ENCODE measurements at regions not wholly inside any gene's neighbourhood (a gene's known extent, or its start where the extent isn't known, plus 50 kb on each side); places are given as distances from the start of the nearest gene placed in this dataset.

DNA sequence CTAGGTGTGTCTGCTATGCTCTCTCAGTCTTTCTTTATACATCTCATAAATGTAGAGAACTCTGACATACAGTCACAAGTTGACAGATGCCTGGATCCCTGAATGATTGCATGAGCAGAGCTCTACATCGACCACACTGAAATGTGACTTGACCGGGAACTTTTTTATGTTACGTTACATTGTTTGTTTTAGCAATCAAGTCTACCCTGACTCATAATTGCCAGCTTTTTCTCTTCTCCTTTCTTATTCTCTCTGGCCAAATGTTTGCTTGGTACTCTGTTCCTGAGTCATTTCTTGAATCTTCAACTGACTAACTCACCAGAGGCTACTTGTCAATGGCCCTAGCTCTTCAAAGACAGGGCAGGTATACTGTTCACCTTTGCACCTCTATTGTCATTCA lies 213.6 kb upstream of the DTNBP1 start:
- TF ChIP-seq, protein P1, sequence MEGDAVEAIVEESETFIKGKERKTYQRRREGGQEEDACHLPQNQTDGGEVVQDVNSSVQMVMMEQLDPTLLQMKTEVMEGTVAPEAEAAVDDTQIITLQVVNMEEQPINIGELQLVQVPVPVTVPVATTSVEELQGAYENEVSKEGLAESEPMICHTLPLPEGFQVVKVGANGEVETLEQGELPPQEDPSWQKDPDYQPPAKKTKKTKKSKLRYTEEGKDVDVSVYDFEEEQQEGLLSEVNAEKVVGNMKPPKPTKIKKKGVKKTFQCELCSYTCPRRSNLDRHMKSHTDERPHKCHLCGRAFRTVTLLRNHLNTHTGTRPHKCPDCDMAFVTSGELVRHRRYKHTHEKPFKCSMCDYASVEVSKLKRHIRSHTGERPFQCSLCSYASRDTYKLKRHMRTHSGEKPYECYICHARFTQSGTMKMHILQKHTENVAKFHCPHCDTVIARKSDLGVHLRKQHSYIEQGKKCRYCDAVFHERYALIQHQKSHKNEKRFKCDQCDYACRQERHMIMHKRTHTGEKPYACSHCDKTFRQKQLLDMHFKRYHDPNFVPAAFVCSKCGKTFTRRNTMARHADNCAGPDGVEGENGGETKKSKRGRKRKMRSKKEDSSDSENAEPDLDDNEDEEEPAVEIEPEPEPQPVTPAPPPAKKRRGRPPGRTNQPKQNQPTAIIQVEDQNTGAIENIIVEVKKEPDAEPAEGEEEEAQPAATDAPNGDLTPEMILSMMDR (IDR thresholded peaks at IDR 0.05; ENCODE audit: low read depth, low read length): no peak
- in situ Hi-C loops (cut with HindIII; ENCODE audit: low sequenced_read_pairs): no loop called here
- DNase-seq (ENCODE audit: low read depth, low spot score): peak; percentile 48
- no peak overlapping the region for H3K4me3 ChIP-seq (ENCODE audit: low read depth, low read length)

DNA sequence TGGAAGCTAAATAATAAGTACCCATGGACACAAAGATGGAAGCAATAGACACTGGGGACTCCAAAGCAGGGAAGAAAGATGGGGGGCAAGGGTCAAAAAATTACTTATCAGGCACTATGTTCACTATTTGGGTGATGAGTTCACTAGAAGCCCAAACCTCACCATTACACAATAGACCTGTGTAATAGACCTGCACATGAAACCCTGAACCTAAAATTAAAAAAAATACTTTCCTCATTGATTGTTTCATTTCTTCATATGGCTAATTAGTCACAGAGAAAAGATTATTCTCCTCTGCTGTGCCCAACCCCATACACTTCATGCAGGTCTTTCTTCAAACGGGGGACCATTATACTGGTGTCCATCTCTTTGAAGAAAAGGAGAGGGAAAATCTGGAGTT lies 213.0 kb upstream of the DTNBP1 start:
- in situ Hi-C loops (cut with HindIII; ENCODE audit: low sequenced_read_pairs): no loop called here
- DNase-seq (ENCODE audit: low read depth, low spot score): no peak
- no peak overlapping the region for H3K4me3 ChIP-seq (ENCODE audit: low read depth, low read length)
- TF ChIP-seq, protein P1 (IDR thresholded peaks at IDR 0.05; ENCODE audit: low read depth, low read length): no peak

DNA sequence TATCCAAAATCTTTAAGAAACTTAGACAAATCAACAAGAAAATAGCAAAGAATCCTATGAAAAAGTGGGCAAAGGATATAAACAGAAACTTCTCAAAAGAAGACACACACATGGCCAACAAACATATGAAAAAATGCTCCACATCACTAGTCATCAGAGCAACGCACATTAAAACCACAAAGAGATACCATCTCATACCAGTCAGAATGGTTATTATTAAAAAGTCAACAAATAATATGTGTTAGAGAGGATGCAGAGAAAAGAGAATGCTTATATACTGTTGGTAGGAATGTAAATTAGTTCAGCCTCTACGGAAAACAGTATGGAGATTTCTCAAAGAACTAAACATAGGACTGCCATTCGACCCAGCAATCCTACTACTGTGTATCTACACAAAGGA lies 212.0 kb upstream of the DTNBP1 start:
- in situ Hi-C loops (cut with HindIII; ENCODE audit: low sequenced_read_pairs): no loop called here
- DNase-seq (ENCODE audit: low read depth, low spot score): peak; percentile 50
- TF ChIP-seq, protein P1 (IDR thresholded peaks at IDR 0.05; ENCODE audit: low read depth, low read length): no peak
- no peak overlapping the region for H3K4me3 ChIP-seq (ENCODE audit: low read depth, low read length)

- no peak overlapping the region for H3K4me3 ChIP-seq (ENCODE audit: low read depth, low read length)
- TF ChIP-seq, protein P1 (IDR thresholded peaks at IDR 0.05; ENCODE audit: low read depth, low read length): no peak
- no peak for DNase-seq (ENCODE audit: low read depth, low spot score)
- in situ Hi-C loops (cut with HindIII; ENCODE audit: low sequenced_read_pairs): no loop called here
Measured at GRCh38 chr6:15874326-15874725, 211.5 kb upstream of the DTNBP1 start.

GRCh38 chr6:15872241-15873103 lies 209.6 kb upstream of the DTNBP1 start:
- DNase-seq (ENCODE audit: low read depth, low spot score): peak; percentile 30
- H3K4me3 ChIP-seq (ENCODE audit: low read depth, low read length): no peak overlapping the region
- TF ChIP-seq, protein P1 (IDR thresholded peaks at IDR 0.05; ENCODE audit: low read depth, low read length): no peak
- in situ Hi-C loops (cut with HindIII; ENCODE audit: low sequenced_read_pairs): no loop called here

- in situ Hi-C loops (cut with HindIII; ENCODE audit: low sequenced_read_pairs): no loop called here
- DNase-seq (ENCODE audit: low read depth, low spot score): no peak
- H3K4me3 ChIP-seq (ENCODE audit: low read depth, low read length): no peak overlapping the region
- TF ChIP-seq, protein P1 (IDR thresholded peaks at IDR 0.05; ENCODE audit: low read depth, low read length): no peak
Measured at GRCh38 chr6:15871276-15871675, 208.4 kb upstream of the DTNBP1 start.

All from astrocyte of the spinal cord (primary cell).